Colonic mucosa (tissue), 4 donors: ENCODE measurements at regions not wholly inside any gene's neighbourhood (a gene's known extent, or its start where the extent isn't known, plus 50 kb on each side); places are given as distances from the start of the nearest gene placed in this dataset.

Experiments
- DNase-seq: peaks from one replicate; pipeline ENCODE4 v3.0.0-alpha.2; 2020
- H3K27ac ChIP-seq: fragments of 200-600 bp; one replicate; pipeline ENCODE4 v1.8.0; 2021
- H3K27me3 ChIP-seq: fragments of 200-600 bp; one replicate; pipeline ENCODE4 v1.8.0; 2021
- H3K36me3 ChIP-seq: fragments of 200-600 bp; one replicate; pipeline ENCODE4 v1.8.0; 2021
- H3K4me1 ChIP-seq: fragments of 200-600 bp; one replicate; pipeline ENCODE4 v1.8.0; 2021; ENCODE audit warnings: mild to moderate bottlenecking
- H3K4me3 ChIP-seq: fragments of 200-600 bp; one replicate; pipeline ENCODE4 v1.8.0; 2021
- H3K9ac ChIP-seq, 2 donors: one replicate each; pipeline ENCODE4 v1.7.0; 2013; ENCODE audit warnings: control low read depth in 2 of 2, low read depth in 2 of 2, low read length in 2 of 2
- H3K9me3 ChIP-seq: fragments of 200-600 bp; one replicate; pipeline ENCODE4 v1.8.0; 2021
- CTCF ChIP-seq: fragments of 200-600 bp; IDR thresholded peaks from one replicate; pipeline ENCODE4 v1.8.0; 2022; ENCODE audit warnings: antibody characterized with exemption, mild to moderate bottlenecking
- intact Hi-C: fragments of 100-400 bp; cut with DNase I; formaldehyde crosslinking; loops from one replicate; pipeline ENCODE4 v1.14.1; 2022
- donor health status: healthy.
- donor health status: DM: no; HTN: no; CAD: no.
- donor health status: DM: no; HTN: no; CAD: no.

GRCh38 chr9:106400950-106401349, 462.0 kb upstream of the ZNF462 start:
- DNase-seq = no peak
- Histone ChIP-seq H3K4me3 (no peak overlapping the region), H3K4me1 (no peaks in the 10 kb centered on the region), H3K27me3 (no peaks in the 10 kb centered on the region), H3K27ac (no peak overlapping the region), H3K9me3 (no peaks in the 10 kb centered on the region), H3K36me3 (no peaks in the 10 kb centered on the region), H3K9ac (no peak overlapping the region)
- TF ChIP-seq CTCF = no peak
- intact Hi-C loops = no loop called here

- Histone ChIP-seq H3K36me3 (no peaks in the 10 kb centered on the region), H3K27ac (no peak overlapping the region), H3K9ac (no peak overlapping the region), H3K4me1 (no peaks in the 10 kb centered on the region), H3K4me3 (no peak overlapping the region), H3K9me3 (no peaks in the 10 kb centered on the region), H3K27me3 (no peaks in the 10 kb centered on the region)
- TF ChIP-seq CTCF = no peak
- DNase-seq = no peak
- intact Hi-C loops = no loop called here
Measured at GRCh38 chr9:106403081-106403480, 459.9 kb upstream of the ZNF462 start.

- no peak for TF ChIP-seq CTCF
- Histone ChIP-seq H3K9me3 (no peaks in the 10 kb centered on the region), H3K27ac (no peak overlapping the region), H3K4me3 (no peak overlapping the region), H3K27me3 (no peaks in the 10 kb centered on the region), H3K9ac (no peak overlapping the region), H3K4me1 (no peaks in the 10 kb centered on the region), H3K36me3 (no peaks in the 10 kb centered on the region)
- intact Hi-C loops = no loop called here
- DNase-seq = no peak
Measured at GRCh38 chr9:106404137-106404536, 458.8 kb upstream of the ZNF462 start.

- H3K9ac ChIP-seq = no peak overlapping the region
- H3K27me3 ChIP-seq = no peaks in the 10 kb centered on the region
- H3K27ac ChIP-seq = no peak overlapping the region
- no peak overlapping the region for H3K4me3 ChIP-seq
- no peaks in the 10 kb centered on the region for H3K9me3 ChIP-seq
- intact Hi-C loops = no loop called here
- no peaks in the 10 kb centered on the region for H3K36me3 ChIP-seq
- H3K4me1 ChIP-seq = no peaks in the 10 kb centered on the region
- TF ChIP-seq CTCF = no peak
- DNase-seq = no peak
Measured at GRCh38 chr9:106405871-106406435, 457.0 kb upstream of the ZNF462 start.

GRCh38 chr9:106414042-106414441, 448.9 kb upstream of the ZNF462 start:
- intact Hi-C loops = no loop called here
- Histone ChIP-seq H3K27ac (no peak overlapping the region), H3K36me3 (no peaks in the 10 kb centered on the region), H3K27me3 (no peaks in the 10 kb centered on the region), H3K9me3 (no peaks in the 10 kb centered on the region), H3K4me1 (no peaks in the 10 kb centered on the region), H3K9ac (no peak overlapping the region), H3K4me3 (no peak overlapping the region)
- no peak for DNase-seq
- TF ChIP-seq CTCF = no peak
